DND-41 (cell line): ENCODE measurements at regions not wholly inside any gene's neighbourhood (a gene's known extent, or its start where the extent isn't known, plus 50 kb on each side); places are given as distances from the start of the nearest gene placed in this dataset.

Source experiments
- EZH2 ChIP-seq: IDR thresholded peaks from 3 replicates; pipeline ENCODE4 v1.6.1; 2012; ENCODE audit warnings: borderline replicate concordance, low read depth, mild to moderate bottlenecking, moderate library complexity, low read length, inconsistent platforms; ENCODE audit not compliant: severe bottlenecking
- TF ChIP-seq, protein P1 (sequence below): IDR thresholded peaks from 2 replicates; pipeline ENCODE4 v1.5.1; 2012; ENCODE audit warnings: borderline replicate concordance, low read length, moderate library complexity, mild to moderate bottlenecking; ENCODE audit not compliant: poor library complexity, severe bottlenecking; ENCODE audit errors: extremely low read depth

DNA sequence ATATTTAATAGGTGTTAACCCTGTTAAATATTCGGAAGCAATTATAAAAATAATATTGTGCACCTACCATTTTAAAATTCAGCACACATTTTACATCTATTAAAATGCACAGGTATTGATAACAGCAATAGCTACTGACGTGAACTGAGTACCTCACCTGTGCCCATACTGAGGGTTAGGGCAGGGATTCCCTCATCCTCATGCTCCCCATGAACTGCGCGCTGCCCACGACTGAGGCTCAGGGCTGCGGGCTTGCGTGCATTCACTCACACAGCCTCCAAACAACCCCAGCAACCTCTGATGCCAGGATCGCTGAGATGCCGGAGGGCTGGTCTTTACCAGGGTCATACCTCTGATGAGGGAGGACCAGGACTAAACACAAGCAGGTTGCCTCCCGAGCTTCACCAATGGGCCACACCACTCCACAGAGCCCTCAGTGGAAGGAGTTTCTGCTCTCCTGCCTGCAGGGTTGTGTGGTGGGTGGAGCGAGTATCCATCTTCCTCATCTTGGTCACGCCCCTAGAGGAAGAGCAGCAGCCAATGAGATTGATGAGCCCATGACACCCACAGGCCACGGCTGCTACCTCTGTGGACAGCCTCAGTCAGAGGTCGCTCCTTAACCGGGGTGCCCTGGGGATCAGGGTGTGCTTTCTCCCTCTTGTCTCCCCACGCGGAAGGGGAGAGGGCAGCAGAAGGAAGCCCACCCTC lies 478.3 kb downstream of the TNS3 start:
- TF ChIP-seq, protein P1, sequence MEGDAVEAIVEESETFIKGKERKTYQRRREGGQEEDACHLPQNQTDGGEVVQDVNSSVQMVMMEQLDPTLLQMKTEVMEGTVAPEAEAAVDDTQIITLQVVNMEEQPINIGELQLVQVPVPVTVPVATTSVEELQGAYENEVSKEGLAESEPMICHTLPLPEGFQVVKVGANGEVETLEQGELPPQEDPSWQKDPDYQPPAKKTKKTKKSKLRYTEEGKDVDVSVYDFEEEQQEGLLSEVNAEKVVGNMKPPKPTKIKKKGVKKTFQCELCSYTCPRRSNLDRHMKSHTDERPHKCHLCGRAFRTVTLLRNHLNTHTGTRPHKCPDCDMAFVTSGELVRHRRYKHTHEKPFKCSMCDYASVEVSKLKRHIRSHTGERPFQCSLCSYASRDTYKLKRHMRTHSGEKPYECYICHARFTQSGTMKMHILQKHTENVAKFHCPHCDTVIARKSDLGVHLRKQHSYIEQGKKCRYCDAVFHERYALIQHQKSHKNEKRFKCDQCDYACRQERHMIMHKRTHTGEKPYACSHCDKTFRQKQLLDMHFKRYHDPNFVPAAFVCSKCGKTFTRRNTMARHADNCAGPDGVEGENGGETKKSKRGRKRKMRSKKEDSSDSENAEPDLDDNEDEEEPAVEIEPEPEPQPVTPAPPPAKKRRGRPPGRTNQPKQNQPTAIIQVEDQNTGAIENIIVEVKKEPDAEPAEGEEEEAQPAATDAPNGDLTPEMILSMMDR, result no peak
- no peak for TF ChIP-seq EZH2
